H1 (cell line): ENCODE measurements at regions not wholly inside any gene's neighbourhood (a gene's known extent, or its start where the extent isn't known, plus 50 kb on each side); places are given as distances from the start of the nearest gene placed in this dataset.

Experiments used
- CHD2 ChIP-seq: IDR thresholded peaks from 2 replicates; pipeline ENCODE4 v1.6.1; 2012; ENCODE audit warnings: low read length, improper control_type of control experiment
- SIN3A ChIP-seq, 2 experiments: IDR thresholded peaks in 1 of 2; conservative IDR thresholded peaks in 1 of 2; 2 replicates each; pipeline ENCODE4 v1.6.1; 2011 to 2012; ENCODE audit warnings: low read length in 2 of 2, improper control_type of control experiment in 1 of 2, low read depth in 1 of 2, mild to moderate bottlenecking in 1 of 2
- SIRT6 ChIP-seq: IDR thresholded peaks from one replicate; pipeline ENCODE4 v1.7.1; 2012; ENCODE audit warnings: low read length, inconsistent platforms
- SP4 ChIP-seq: IDR thresholded peaks from 2 replicates; pipeline ENCODE4 v1.6.1; 2012; ENCODE audit warnings: low read length, inconsistent platforms
- TF ChIP-seq, protein P1 (sequence below): fragments of 300-600 bp; sonication (generic); IDR thresholded peaks from 2 replicates; pipeline ENCODE4 v1.7.1; 2012; ENCODE audit warnings: low read length, moderate library complexity, mild to moderate bottlenecking, inconsistent platforms; ENCODE audit not compliant: insufficient replicate concordance

DNA sequence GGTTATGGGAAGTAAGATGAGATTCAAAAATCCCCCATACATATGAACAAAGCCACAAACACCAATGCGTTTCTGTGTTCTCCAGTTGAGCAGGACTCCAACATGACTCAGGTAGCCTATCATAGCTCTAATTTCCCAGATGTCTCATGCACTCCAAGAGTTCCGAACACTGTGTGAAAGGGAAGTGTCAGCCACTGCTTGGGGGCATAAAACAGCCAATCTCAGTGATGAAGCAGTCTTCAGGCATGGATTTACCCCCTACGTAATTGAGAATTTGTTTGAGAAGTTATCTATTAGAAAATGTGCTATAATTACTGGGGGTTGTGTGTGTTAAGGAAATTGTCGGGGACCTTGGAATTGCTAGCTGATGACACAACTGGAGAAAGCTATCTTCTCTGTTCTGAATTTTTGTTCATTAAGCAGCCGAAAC is 153.9 kb upstream of the AVPR1A start (continued):
- TF ChIP-seq, protein P1, sequence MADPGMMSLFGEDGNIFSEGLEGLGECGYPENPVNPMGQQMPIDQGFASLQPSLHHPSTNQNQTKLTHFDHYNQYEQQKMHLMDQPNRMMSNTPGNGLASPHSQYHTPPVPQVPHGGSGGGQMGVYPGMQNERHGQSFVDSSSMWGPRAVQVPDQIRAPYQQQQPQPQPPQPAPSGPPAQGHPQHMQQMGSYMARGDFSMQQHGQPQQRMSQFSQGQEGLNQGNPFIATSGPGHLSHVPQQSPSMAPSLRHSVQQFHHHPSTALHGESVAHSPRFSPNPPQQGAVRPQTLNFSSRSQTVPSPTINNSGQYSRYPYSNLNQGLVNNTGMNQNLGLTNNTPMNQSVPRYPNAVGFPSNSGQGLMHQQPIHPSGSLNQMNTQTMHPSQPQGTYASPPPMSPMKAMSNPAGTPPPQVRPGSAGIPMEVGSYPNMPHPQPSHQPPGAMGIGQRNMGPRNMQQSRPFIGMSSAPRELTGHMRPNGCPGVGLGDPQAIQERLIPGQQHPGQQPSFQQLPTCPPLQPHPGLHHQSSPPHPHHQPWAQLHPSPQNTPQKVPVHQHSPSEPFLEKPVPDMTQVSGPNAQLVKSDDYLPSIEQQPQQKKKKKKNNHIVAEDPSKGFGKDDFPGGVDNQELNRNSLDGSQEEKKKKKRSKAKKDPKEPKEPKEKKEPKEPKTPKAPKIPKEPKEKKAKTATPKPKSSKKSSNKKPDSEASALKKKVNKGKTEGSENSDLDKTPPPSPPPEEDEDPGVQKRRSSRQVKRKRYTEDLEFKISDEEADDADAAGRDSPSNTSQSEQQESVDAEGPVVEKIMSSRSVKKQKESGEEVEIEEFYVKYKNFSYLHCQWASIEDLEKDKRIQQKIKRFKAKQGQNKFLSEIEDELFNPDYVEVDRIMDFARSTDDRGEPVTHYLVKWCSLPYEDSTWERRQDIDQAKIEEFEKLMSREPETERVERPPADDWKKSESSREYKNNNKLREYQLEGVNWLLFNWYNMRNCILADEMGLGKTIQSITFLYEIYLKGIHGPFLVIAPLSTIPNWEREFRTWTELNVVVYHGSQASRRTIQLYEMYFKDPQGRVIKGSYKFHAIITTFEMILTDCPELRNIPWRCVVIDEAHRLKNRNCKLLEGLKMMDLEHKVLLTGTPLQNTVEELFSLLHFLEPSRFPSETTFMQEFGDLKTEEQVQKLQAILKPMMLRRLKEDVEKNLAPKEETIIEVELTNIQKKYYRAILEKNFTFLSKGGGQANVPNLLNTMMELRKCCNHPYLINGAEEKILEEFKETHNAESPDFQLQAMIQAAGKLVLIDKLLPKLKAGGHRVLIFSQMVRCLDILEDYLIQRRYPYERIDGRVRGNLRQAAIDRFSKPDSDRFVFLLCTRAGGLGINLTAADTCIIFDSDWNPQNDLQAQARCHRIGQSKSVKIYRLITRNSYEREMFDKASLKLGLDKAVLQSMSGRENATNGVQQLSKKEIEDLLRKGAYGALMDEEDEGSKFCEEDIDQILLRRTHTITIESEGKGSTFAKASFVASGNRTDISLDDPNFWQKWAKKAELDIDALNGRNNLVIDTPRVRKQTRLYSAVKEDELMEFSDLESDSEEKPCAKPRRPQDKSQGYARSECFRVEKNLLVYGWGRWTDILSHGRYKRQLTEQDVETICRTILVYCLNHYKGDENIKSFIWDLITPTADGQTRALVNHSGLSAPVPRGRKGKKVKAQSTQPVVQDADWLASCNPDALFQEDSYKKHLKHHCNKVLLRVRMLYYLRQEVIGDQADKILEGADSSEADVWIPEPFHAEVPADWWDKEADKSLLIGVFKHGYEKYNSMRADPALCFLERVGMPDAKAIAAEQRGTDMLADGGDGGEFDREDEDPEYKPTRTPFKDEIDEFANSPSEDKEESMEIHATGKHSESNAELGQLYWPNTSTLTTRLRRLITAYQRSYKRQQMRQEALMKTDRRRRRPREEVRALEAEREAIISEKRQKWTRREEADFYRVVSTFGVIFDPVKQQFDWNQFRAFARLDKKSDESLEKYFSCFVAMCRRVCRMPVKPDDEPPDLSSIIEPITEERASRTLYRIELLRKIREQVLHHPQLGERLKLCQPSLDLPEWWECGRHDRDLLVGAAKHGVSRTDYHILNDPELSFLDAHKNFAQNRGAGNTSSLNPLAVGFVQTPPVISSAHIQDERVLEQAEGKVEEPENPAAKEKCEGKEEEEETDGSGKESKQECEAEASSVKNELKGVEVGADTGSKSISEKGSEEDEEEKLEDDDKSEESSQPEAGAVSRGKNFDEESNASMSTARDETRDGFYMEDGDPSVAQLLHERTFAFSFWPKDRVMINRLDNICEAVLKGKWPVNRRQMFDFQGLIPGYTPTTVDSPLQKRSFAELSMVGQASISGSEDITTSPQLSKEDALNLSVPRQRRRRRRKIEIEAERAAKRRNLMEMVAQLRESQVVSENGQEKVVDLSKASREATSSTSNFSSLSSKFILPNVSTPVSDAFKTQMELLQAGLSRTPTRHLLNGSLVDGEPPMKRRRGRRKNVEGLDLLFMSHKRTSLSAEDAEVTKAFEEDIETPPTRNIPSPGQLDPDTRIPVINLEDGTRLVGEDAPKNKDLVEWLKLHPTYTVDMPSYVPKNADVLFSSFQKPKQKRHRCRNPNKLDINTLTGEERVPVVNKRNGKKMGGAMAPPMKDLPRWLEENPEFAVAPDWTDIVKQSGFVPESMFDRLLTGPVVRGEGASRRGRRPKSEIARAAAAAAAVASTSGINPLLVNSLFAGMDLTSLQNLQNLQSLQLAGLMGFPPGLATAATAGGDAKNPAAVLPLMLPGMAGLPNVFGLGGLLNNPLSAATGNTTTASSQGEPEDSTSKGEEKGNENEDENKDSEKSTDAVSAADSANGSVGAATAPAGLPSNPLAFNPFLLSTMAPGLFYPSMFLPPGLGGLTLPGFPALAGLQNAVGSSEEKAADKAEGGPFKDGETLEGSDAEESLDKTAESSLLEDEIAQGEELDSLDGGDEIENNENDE = no peak
- TF ChIP-seq SIRT6 (no peak), SP4 (no peak), SIN3A (conservative IDR thresholded peaks at IDR 0.05 in 1 of 2, IDR thresholded peaks at IDR 0.05 in 1 of 2; ENCODE audit: low read depth in 1 of 2, low read length in 2 of 2) (no peak), CHD2 (no peak)
